CD4-positive, CD25-positive, alpha-beta regulatory T cell (primary cell): ENCODE measurements at regions not wholly inside any gene's neighbourhood (a gene's known extent, or its start where the extent isn't known, plus 50 kb on each side); places are given as distances from the start of the nearest gene placed in this dataset.

Experiments
- ATAC-seq, 2 donors: fragments of 150-1000 bp; cut with Tn5 transposase; one replicate each; pipeline ENCODE4 v1.10.0; 2021; ENCODE audit warnings: low read depth in 2 of 2, moderate number of reproducible peaks in 2 of 2, moderate library complexity in 1 of 2
- DNase-seq, 3 donors: peaks; one replicate each; pipeline versions ENCODE4 v3.0.0 to v3.0.0-alpha.2; 2012 to 2022; ENCODE audit warnings: mixed read lengths in 1 of 3
- H3K27ac ChIP-seq: one replicate; pipeline ENCODE4 v1.7.0; 2013; ENCODE audit warnings: mild to moderate bottlenecking, low read length; ENCODE audit not compliant: insufficient read depth, poor library complexity, severe bottlenecking
- H3K27me3 ChIP-seq: one replicate; pipeline ENCODE4 v1.7.0; 2013; ENCODE audit warnings: low read length; ENCODE audit not compliant: control insufficient read depth, insufficient read depth
- H3K36me3 ChIP-seq: one replicate; pipeline ENCODE4 v1.7.0; 2013; ENCODE audit warnings: mild to moderate bottlenecking, low read length, moderate library complexity; ENCODE audit not compliant: control insufficient read depth, insufficient read depth
- H3K4me1 ChIP-seq: 2 replicates; pipeline ENCODE4 v1.7.0; 2013; ENCODE audit warnings: mild to moderate bottlenecking, low read length; ENCODE audit not compliant: insufficient read depth, control insufficient read depth, poor library complexity, severe bottlenecking
- H3K4me3 ChIP-seq: one replicate; pipeline ENCODE4 v1.7.0; 2013; ENCODE audit warnings: low read depth, mild to moderate bottlenecking, low read length, moderate library complexity
- H3K9me3 ChIP-seq, 2 experiments: 1 replicate in 1 of 2; 2 replicates in 1 of 2; pipeline ENCODE4 v1.7.0; 2013; ENCODE audit warnings: low read length in 2 of 2, mild to moderate bottlenecking in 1 of 2, moderate library complexity in 1 of 2; ENCODE audit not compliant: control insufficient read depth in 2 of 2
- H3K27ac Mint-ChIP-seq, 3 donors: one replicate each; pipeline ENCODE4 v1.8.0; 2020 to 2022; ENCODE audit warnings: mild to moderate bottlenecking in 3 of 3, mixed read lengths in 3 of 3, moderate library complexity in 2 of 3
- H3K27me3 Mint-ChIP-seq: one replicate; pipeline ENCODE4 v1.8.0; 2022; ENCODE audit warnings: mild to moderate bottlenecking, mixed read lengths
- H3K36me3 Mint-ChIP-seq: one replicate; pipeline ENCODE4 v1.8.0; 2020; ENCODE audit warnings: mixed read lengths
- H3K4me1 Mint-ChIP-seq, 4 donors: one replicate each; pipeline ENCODE4 v1.8.0; 2020 to 2022; ENCODE audit warnings: mixed read lengths in 4 of 4, mild to moderate bottlenecking in 1 of 4
- H3K4me3 Mint-ChIP-seq, 4 donors: one replicate each; pipeline ENCODE4 v1.8.0; 2020 to 2022; ENCODE audit warnings: mild to moderate bottlenecking in 4 of 4, mixed read lengths in 4 of 4, moderate library complexity in 3 of 4
- H3K9me3 Mint-ChIP-seq, 7 donors: one replicate each; pipeline ENCODE4 v1.8.0; 2020 to 2022; ENCODE audit warnings: mixed read lengths in 7 of 7, mild to moderate bottlenecking in 3 of 7, moderate library complexity in 2 of 7

- ATAC-seq (no peak), DNase-seq (no peak)
- Histone ChIP-seq H3K36me3 (no peaks in the 10 kb centered on the region), H3K4me3 (no peak overlapping the region), H3K27me3 (peaks cover 7% of the 10 kb centered on the region), H3K4me1 (no peaks in the 10 kb centered on the region), H3K27ac (no peak overlapping the region), H3K9me3 (peaks cover 0 to 3% of the 10 kb centered on the region in 2 experiments)
- Mint-ChIP-seq H3K9me3 (peaks cover under 1 to 16% (median 9%) of the 10 kb centered on the region in 7 donors), H3K36me3 (no peaks in the 10 kb centered on the region), H3K27me3 (peaks cover 18% of the 10 kb centered on the region), H3K27ac (peak overlapping the region in 1 of 3 donors; percentile 64), H3K4me1 (no peaks in the 10 kb centered on the region), H3K4me3 (no peak overlapping the region)
These were observed 134.7 kb upstream of the SV2C start for GRCh38 chr5:75948438-75948837.

GRCh38 chr5:75940418-75940817, 142.8 kb upstream of the SV2C start:
- Mint-ChIP-seq H3K36me3 (no peaks in the 10 kb centered on the region), H3K27me3 (peaks cover 6% of the 10 kb centered on the region), H3K27ac (no peak overlapping the region), H3K9me3 (peaks cover 0 to 7% (median 2%) of the 10 kb centered on the region in 7 donors), H3K4me3 (no peak overlapping the region), H3K4me1 (no peaks in the 10 kb centered on the region)
- ATAC-seq, result no peak
- H3K9me3 ChIP-seq, result peaks cover 0 to 3% of the 10 kb centered on the region in 2 experiments
- no peak for DNase-seq
- no peaks in the 10 kb centered on the region for H3K4me1 ChIP-seq
- peaks cover 2% of the 10 kb centered on the region for H3K27me3 ChIP-seq
- H3K36me3 ChIP-seq, result no peaks in the 10 kb centered on the region
- H3K27ac ChIP-seq, result no peak overlapping the region
- no peak overlapping the region for H3K4me3 ChIP-seq

- Mint-ChIP-seq H3K27me3 (peaks cover 6% of the 10 kb centered on the region), H3K27ac (no peak overlapping the region), H3K9me3 (peaks cover 0 to 2% (median 0%) of the 10 kb centered on the region in 7 donors)
These were observed 147.6 kb upstream of the SV2C start for GRCh38 chr5:75935572-75935971.

GRCh38 chr5:75933489-75933888, 149.7 kb upstream of the SV2C start:
- no peak for ATAC-seq
- Mint-ChIP-seq H3K9me3 (peaks cover 0 to 1% (median 0%) of the 10 kb centered on the region in 7 donors), H3K4me3 (no peak overlapping the region), H3K36me3 (no peaks in the 10 kb centered on the region), H3K27ac (no peak overlapping the region), H3K27me3 (peaks cover 6% of the 10 kb centered on the region), H3K4me1 (no peaks in the 10 kb centered on the region)
- peaks cover 2% of the 10 kb centered on the region for H3K27me3 ChIP-seq
- H3K4me1 ChIP-seq, result no peaks in the 10 kb centered on the region
- H3K4me3 ChIP-seq, result no peak overlapping the region
- H3K36me3 ChIP-seq, result no peaks in the 10 kb centered on the region
- H3K27ac ChIP-seq, result no peak overlapping the region
- no peaks in the 10 kb centered on the region for H3K9me3 ChIP-seq
- DNase-seq, result no peak

More at GRCh38 chr5:75935572-75935971, 147.6 kb upstream of the SV2C start:
- DNase-seq (no peak), ATAC-seq (no peak)
- H3K4me3 ChIP-seq, result no peak overlapping the region
- no peaks in the 10 kb centered on the region for H3K36me3 ChIP-seq
- H3K4me1 ChIP-seq, result no peaks in the 10 kb centered on the region
- no peak overlapping the region for H3K4me3 Mint-ChIP-seq
- no peaks in the 10 kb centered on the region for H3K9me3 ChIP-seq
- no peaks in the 10 kb centered on the region for H3K36me3 Mint-ChIP-seq
- H3K27me3 ChIP-seq, result peaks cover 2% of the 10 kb centered on the region
- H3K27ac ChIP-seq, result no peak overlapping the region
- no peaks in the 10 kb centered on the region for H3K4me1 Mint-ChIP-seq

GRCh38 chr5:75931175-75931574, 152.0 kb upstream of the SV2C start:
- Mint-ChIP-seq H3K36me3 (no peaks in the 10 kb centered on the region), H3K4me1 (no peaks in the 10 kb centered on the region), H3K27ac (no peak overlapping the region), H3K9me3 (peaks cover 0 to 2% (median 0%) of the 10 kb centered on the region in 7 donors), H3K27me3 (peaks cover 6% of the 10 kb centered on the region), H3K4me3 (no peak overlapping the region)
- no peak for DNase-seq
- no peak overlapping the region for H3K4me3 ChIP-seq
- peaks cover 2% of the 10 kb centered on the region for H3K27me3 ChIP-seq
- H3K4me1 ChIP-seq, result no peaks in the 10 kb centered on the region
- no peak for ATAC-seq
- H3K9me3 ChIP-seq, result no peaks in the 10 kb centered on the region
- H3K36me3 ChIP-seq, result no peaks in the 10 kb centered on the region
- H3K27ac ChIP-seq, result no peak overlapping the region

- H3K4me3 Mint-ChIP-seq, result no peak overlapping the region
- Histone ChIP-seq H3K4me1 (no peaks in the 10 kb centered on the region), H3K27me3 (no peaks in the 10 kb centered on the region), H3K9me3 (no peaks in the 10 kb centered on the region), H3K27ac (no peak overlapping the region), H3K4me3 (no peak overlapping the region), H3K36me3 (no peaks in the 10 kb centered on the region)
- H3K36me3 Mint-ChIP-seq, result no peaks in the 10 kb centered on the region
- ATAC-seq (no peak), DNase-seq (no peak)
- peaks cover 6% of the 10 kb centered on the region for H3K27me3 Mint-ChIP-seq
- H3K9me3 Mint-ChIP-seq, result peaks cover 0 to 2% (median 0%) of the 10 kb centered on the region in 7 donors
- H3K27ac Mint-ChIP-seq, result peak overlapping the region in 1 of 3 donors; percentile 13
- no peaks in the 10 kb centered on the region for H3K4me1 Mint-ChIP-seq
These were observed 154.2 kb upstream of the SV2C start for GRCh38 chr5:75928992-75929391.

- no peaks in the 10 kb centered on the region for H3K36me3 ChIP-seq
- H3K4me1 ChIP-seq, result no peaks in the 10 kb centered on the region
- ATAC-seq (no peak), DNase-seq (no peak)
- H3K27me3 ChIP-seq, result peaks cover 8% of the 10 kb centered on the region
- no peak overlapping the region for H3K4me3 ChIP-seq
- Mint-ChIP-seq H3K4me1 (no peaks in the 10 kb centered on the region), H3K4me3 (no peak overlapping the region), H3K27ac (no peak overlapping the region), H3K27me3 (peaks cover 15% of the 10 kb centered on the region), H3K9me3 (peaks cover 0 to 9% (median 0%) of the 10 kb centered on the region in 7 donors), H3K36me3 (no peaks in the 10 kb centered on the region)
- H3K27ac ChIP-seq, result no peak overlapping the region
- no peaks in the 10 kb centered on the region for H3K9me3 ChIP-seq
These were observed 160.7 kb upstream of the SV2C start for GRCh38 chr5:75922480-75922879.

- Histone ChIP-seq H3K9me3 (no peaks in the 10 kb centered on the region), H3K4me3 (no peak overlapping the region), H3K36me3 (no peaks in the 10 kb centered on the region), H3K4me1 (no peaks in the 10 kb centered on the region), H3K27me3 (peaks cover 8% of the 10 kb centered on the region), H3K27ac (no peak overlapping the region)
- ATAC-seq (no peak), DNase-seq (no peak)
- no peak overlapping the region for H3K27ac Mint-ChIP-seq
- H3K36me3 Mint-ChIP-seq, result no peaks in the 10 kb centered on the region
- no peak overlapping the region for H3K4me3 Mint-ChIP-seq
- peaks cover 0 to 9% (median 0%) of the 10 kb centered on the region in 7 donors for H3K9me3 Mint-ChIP-seq
- no peaks in the 10 kb centered on the region for H3K4me1 Mint-ChIP-seq
- H3K27me3 Mint-ChIP-seq, result peaks cover 22% of the 10 kb centered on the region
These were observed 162.2 kb upstream of the SV2C start for GRCh38 chr5:75921011-75921410.
